Left cardiac atrium (tissue), 4 donors: ENCODE measurements at regions not wholly inside any gene's neighbourhood (a gene's known extent, or its start where the extent isn't known, plus 50 kb on each side); places are given as distances from the start of the nearest gene placed in this dataset.
A peak's percentile ranks its signal among the peaks of the same experiment; 100 is the strongest.

ENCODE experiments used
- ATAC-seq, 2 donors: fragments of 200-7000 bp; cut with Tn5 transposase; one replicate each; pipeline ENCODE4 v1.9.1; 2020; ENCODE audit warnings: mild to moderate bottlenecking in 2 of 2, moderate library complexity in 2 of 2
- DNase-seq: peaks from one replicate; pipeline ENCODE4 v3.0.0-alpha.2; 2020
- intact Hi-C, 2 donors: fragments of 100-400 bp; cut with DNase I; formaldehyde crosslinking; loops; one replicate each; pipeline versions ENCODE4 v1.14.1 to v1.15.1; 2022 to 2023
- donor health status: DM: no; HTN: yes; CAD: no.
- donor health status: DM: no; HTN: yes; CAD: no; lungs with severe emphysema.
- donor health status: DM: yes; HTN: yes; CAD: no.
- donor health status: Dilated cardiomyopathy.

GRCh38 chr7:15925608-15926007 lies 239.1 kb upstream of the MEOX2 start:
- DNase-seq (no peak), ATAC-seq (no peak)
- intact Hi-C loops = no loop called here

- no peak for DNase-seq
- ATAC-seq = no peak
- intact Hi-C loops = no loop called here
These were observed 238.4 kb upstream of the MEOX2 start for GRCh38 chr7:15924910-15925309.

GRCh38 chr7:15922002-15922401 lies 235.5 kb upstream of the MEOX2 start:
- intact Hi-C loops = no loop called here
- ATAC-seq = no peak

GRCh38 chr7:15921576-15921975 lies 235.1 kb upstream of the MEOX2 start:
- DNase-seq = no peak
- intact Hi-C loops = no loop called here
- ATAC-seq = no peak

More at GRCh38 chr7:15922002-15922401, 235.5 kb upstream of the MEOX2 start:
- no peak for DNase-seq

- intact Hi-C loops = no loop called here
- DNase-seq (no peak), ATAC-seq (no peak)
These were observed 234.5 kb upstream of the MEOX2 start for GRCh38 chr7:15920953-15921352.

- intact Hi-C loops = no loop called here
- ATAC-seq (no peak), DNase-seq (no peak)
These were observed 230.3 kb upstream of the MEOX2 start for GRCh38 chr7:15916681-15917380.

GRCh38 chr7:15915686-15916293 lies 229.3 kb upstream of the MEOX2 start:
- DNase-seq = no peak
- intact Hi-C loops = no loop called here
- no peak for ATAC-seq

- DNase-seq (no peak), ATAC-seq (no peak)
- intact Hi-C loops = no loop called here
These were observed 228.1 kb upstream of the MEOX2 start for GRCh38 chr7:15914611-15915010.

- DNase-seq (no peak), ATAC-seq (no peak)
- intact Hi-C loops = no loop called here
These were observed 220.0 kb upstream of the MEOX2 start for GRCh38 chr7:15906436-15906835.

GRCh38 chr7:15905251-15906040 lies 219.0 kb upstream of the MEOX2 start:
- DNase-seq = no peak
- intact Hi-C loops = no loop called here
- ATAC-seq = no peak

GRCh38 chr7:15891151-15891881 lies 204.8 kb upstream of the MEOX2 start:
- ATAC-seq = no peak
- intact Hi-C loops = no loop called here
- DNase-seq = no peak

- peak; percentile 27 to 67 for ATAC-seq
- intact Hi-C loops = no loop called here
- DNase-seq = peak; percentile 20
These were observed 203.0 kb upstream of the MEOX2 start for GRCh38 chr7:15889507-15889906.

- peak in 1 of 2 donors; percentile 63 for ATAC-seq
- DNase-seq = no peak
- intact Hi-C loops = no loop called here
These were observed 201.6 kb upstream of the MEOX2 start for GRCh38 chr7:15888090-15888489.

GRCh38 chr7:15886626-15887025 lies 200.1 kb upstream of the MEOX2 start:
- intact Hi-C loops = no loop called here
- ATAC-seq (no peak), DNase-seq (no peak)

GRCh38 chr7:15885678-15886077 lies 199.2 kb upstream of the MEOX2 start:
- intact Hi-C loops = no loop called here
- DNase-seq (no peak), ATAC-seq (no peak)

- peak in 1 of 2 donors; percentile 34 for ATAC-seq
- DNase-seq = no peak
- intact Hi-C loops = no loop called here
These were observed 188.3 kb upstream of the MEOX2 start for GRCh38 chr7:15874774-15875173.

GRCh38 chr7:15870347-15870746 lies 183.9 kb upstream of the MEOX2 start:
- ATAC-seq (no peak), DNase-seq (no peak)
- intact Hi-C loops = no loop called here

GRCh38 chr7:15867441-15867840 lies 181.0 kb upstream of the MEOX2 start:
- intact Hi-C loops = no loop called here
- ATAC-seq = no peak
- no peak for DNase-seq

GRCh38 chr7:15866753-15867152 lies 180.3 kb upstream of the MEOX2 start:
- DNase-seq = no peak
- ATAC-seq = peak in 1 of 2 donors; percentile 75
- intact Hi-C loops = no loop called here

- intact Hi-C loops = no loop called here
- no peak for DNase-seq
These were observed 178.1 kb upstream of the MEOX2 start for GRCh38 chr7:15864626-15864991.

More at GRCh38 chr7:15864626-15864991, 178.1 kb upstream of the MEOX2 start:
- ATAC-seq = no peak
